ENCODE measurements at regions not wholly inside any gene's neighbourhood (a gene's known extent, or its start where the extent isn't known, plus 50 kb on each side); places are given as distances from the start of the nearest gene placed in this dataset.

- Histone ChIP-seq H3K36me3 (ENCODE audit: control insufficient read depth, insufficient read depth, low read length) (no peaks in the 10 kb centered on the region), H3K4me3 (ENCODE audit: low read depth, low read length) (no peak overlapping the region), H3K27me3 (ENCODE audit: control insufficient read depth, insufficient read depth, low read length) (no peaks in the 10 kb centered on the region)
- TF ChIP-seq CTCF (IDR thresholded peaks at IDR 0.05; ENCODE audit: insufficient read depth, low read length, poor library complexity, severe bottlenecking) = no peak
- DNase-seq (ENCODE audit: low read depth) = no peak
Observed at GRCh38 chr3:5822843-5823242, 635.3 kb downstream of the EDEM1 start.

DNA sequence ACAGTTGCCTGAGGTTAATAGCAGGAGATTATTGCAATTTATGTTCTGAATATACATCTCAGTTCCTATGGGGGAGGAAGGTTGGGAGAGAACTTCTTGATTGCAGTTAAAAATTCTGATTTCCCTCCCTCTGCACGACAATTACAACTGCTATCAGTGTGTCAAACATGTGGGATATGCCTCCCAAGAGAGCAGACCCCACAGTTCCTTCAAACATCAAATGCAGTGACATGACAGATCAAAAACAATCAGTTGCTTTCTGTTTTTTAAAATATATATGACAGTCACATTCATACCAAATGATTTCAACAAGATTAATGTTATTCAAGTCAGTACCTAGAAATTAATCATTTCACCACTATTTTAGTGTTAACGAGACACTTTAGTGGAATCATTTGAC lies 639.0 kb downstream of the EDEM1 start:
- TF ChIP-seq CTCF (IDR thresholded peaks at IDR 0.05; ENCODE audit: insufficient read depth, low read length, poor library complexity, severe bottlenecking) = no peak
- no peaks in the 10 kb centered on the region for H3K27me3 ChIP-seq (ENCODE audit: control insufficient read depth, insufficient read depth, low read length)
- no peak overlapping the region for H3K4me3 ChIP-seq (ENCODE audit: low read depth, low read length)
- no peaks in the 10 kb centered on the region for H3K36me3 ChIP-seq (ENCODE audit: control insufficient read depth, insufficient read depth, low read length)
- DNase-seq (ENCODE audit: low read depth) = no peak

GRCh38 chr3:5828251-5828650 lies 640.7 kb downstream of the EDEM1 start:
- no peak for DNase-seq (ENCODE audit: low read depth)
- TF ChIP-seq CTCF (IDR thresholded peaks at IDR 0.05; ENCODE audit: insufficient read depth, low read length, poor library complexity, severe bottlenecking) = no peak
- Histone ChIP-seq H3K27me3 (ENCODE audit: control insufficient read depth, insufficient read depth, low read length) (no peaks in the 10 kb centered on the region), H3K4me3 (ENCODE audit: low read depth, low read length) (no peak overlapping the region), H3K36me3 (ENCODE audit: control insufficient read depth, insufficient read depth, low read length) (no peaks in the 10 kb centered on the region)

DNA sequence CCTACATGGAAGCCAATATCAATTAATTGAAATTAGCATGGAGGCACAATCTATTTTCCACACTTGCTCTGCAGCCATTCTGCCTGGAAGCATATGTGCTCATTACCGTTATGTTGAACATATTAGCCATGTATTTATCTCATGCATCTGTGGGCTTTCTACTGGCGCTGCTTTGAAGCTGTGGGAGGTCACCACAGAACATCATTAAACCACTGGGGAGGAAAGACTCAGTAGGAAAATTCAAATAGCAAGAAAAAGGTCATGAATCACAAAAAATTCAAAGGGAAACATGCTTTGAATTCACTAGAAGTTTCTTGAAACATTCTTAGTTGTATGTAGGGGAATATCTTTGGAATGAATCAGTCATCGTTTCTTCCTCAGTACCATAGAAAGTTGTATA lies 652.5 kb downstream of the EDEM1 start:
- no peaks in the 10 kb centered on the region for H3K27me3 ChIP-seq (ENCODE audit: control insufficient read depth, insufficient read depth, low read length)
- TF ChIP-seq CTCF (IDR thresholded peaks at IDR 0.05; ENCODE audit: insufficient read depth, low read length, poor library complexity, severe bottlenecking) = no peak
- no peak overlapping the region for H3K4me3 ChIP-seq (ENCODE audit: low read depth, low read length)
- H3K36me3 ChIP-seq (ENCODE audit: control insufficient read depth, insufficient read depth, low read length) = no peaks in the 10 kb centered on the region
- peak; percentile 49 for DNase-seq (ENCODE audit: low read depth)

- TF ChIP-seq CTCF (IDR thresholded peaks at IDR 0.05; ENCODE audit: insufficient read depth, low read length, poor library complexity, severe bottlenecking) = no peak
- Histone ChIP-seq H3K36me3 (ENCODE audit: control insufficient read depth, insufficient read depth, low read length) (no peaks in the 10 kb centered on the region), H3K4me3 (ENCODE audit: low read depth, low read length) (no peak overlapping the region), H3K27me3 (ENCODE audit: control insufficient read depth, insufficient read depth, low read length) (no peaks in the 10 kb centered on the region)
- no peak for DNase-seq (ENCODE audit: low read depth)
Observed at GRCh38 chr3:5841599-5841998, 654.1 kb downstream of the EDEM1 start.

GRCh38 chr3:5846261-5846660 lies 658.8 kb downstream of the EDEM1 start:
- no peak overlapping the region for H3K4me3 ChIP-seq (ENCODE audit: low read depth, low read length)
- no peak for DNase-seq (ENCODE audit: low read depth)

More at GRCh38 chr3:5846261-5846660, 658.8 kb downstream of the EDEM1 start:
- TF ChIP-seq CTCF (IDR thresholded peaks at IDR 0.05; ENCODE audit: insufficient read depth, low read length, poor library complexity, severe bottlenecking) = no peak
- H3K36me3 ChIP-seq (ENCODE audit: control insufficient read depth, insufficient read depth, low read length) = no peaks in the 10 kb centered on the region
- H3K27me3 ChIP-seq (ENCODE audit: control insufficient read depth, insufficient read depth, low read length) = no peaks in the 10 kb centered on the region
